ENCODE measurements at regions not wholly inside any gene's neighbourhood (a gene's known extent, or its start where the extent isn't known, plus 50 kb on each side); places are given as distances from the start of the nearest gene placed in this dataset.
A peak's percentile ranks its signal among the peaks of the same experiment; 100 is the strongest.

DNA sequence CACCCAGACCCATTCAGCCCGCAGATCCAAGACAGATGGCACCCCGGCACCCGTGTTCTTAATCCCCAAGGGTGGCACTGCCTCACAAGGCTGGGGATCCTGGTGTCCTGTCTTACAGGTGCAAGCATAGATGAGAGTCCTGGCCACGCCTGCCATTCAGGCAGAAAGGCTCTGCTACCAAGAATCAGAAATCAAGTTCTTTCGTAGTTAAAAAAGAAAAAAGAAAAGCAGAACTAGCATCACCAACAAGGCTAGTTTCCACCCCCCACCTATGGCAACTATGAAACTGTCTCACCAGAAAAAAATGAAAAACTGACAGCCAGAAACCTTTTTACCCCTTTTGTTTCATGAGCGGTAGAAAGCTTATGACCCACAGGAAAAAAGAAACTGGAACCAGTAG is 170.4 kb downstream of the SYK start:
- Histone ChIP-seq H3K27me3 (ENCODE audit: insufficient read depth, poor library complexity, severe bottlenecking) (no peaks in the 10 kb centered on the region), H3K4me3 (replicated peaks; ENCODE audit: insufficient read depth, low read length) (no peak overlapping the region), H3K27ac (replicated peaks) (no peak overlapping the region)
- no peak for TF ChIP-seq SPI1 (IDR thresholded peaks at IDR 0.05; ENCODE audit: borderline replicate concordance, low read depth)
- TF ChIP-seq, protein P1, sequence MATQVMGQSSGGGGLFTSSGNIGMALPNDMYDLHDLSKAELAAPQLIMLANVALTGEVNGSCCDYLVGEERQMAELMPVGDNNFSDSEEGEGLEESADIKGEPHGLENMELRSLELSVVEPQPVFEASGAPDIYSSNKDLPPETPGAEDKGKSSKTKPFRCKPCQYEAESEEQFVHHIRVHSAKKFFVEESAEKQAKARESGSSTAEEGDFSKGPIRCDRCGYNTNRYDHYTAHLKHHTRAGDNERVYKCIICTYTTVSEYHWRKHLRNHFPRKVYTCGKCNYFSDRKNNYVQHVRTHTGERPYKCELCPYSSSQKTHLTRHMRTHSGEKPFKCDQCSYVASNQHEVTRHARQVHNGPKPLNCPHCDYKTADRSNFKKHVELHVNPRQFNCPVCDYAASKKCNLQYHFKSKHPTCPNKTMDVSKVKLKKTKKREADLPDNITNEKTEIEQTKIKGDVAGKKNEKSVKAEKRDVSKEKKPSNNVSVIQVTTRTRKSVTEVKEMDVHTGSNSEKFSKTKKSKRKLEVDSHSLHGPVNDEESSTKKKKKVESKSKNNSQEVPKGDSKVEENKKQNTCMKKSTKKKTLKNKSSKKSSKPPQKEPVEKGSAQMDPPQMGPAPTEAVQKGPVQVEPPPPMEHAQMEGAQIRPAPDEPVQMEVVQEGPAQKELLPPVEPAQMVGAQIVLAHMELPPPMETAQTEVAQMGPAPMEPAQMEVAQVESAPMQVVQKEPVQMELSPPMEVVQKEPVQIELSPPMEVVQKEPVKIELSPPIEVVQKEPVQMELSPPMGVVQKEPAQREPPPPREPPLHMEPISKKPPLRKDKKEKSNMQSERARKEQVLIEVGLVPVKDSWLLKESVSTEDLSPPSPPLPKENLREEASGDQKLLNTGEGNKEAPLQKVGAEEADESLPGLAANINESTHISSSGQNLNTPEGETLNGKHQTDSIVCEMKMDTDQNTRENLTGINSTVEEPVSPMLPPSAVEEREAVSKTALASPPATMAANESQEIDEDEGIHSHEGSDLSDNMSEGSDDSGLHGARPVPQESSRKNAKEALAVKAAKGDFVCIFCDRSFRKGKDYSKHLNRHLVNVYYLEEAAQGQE (IDR thresholded peaks at IDR 0.05; ENCODE audit: insufficient replicate concordance, low read depth), result no peak
- no peak for TF ChIP-seq GABPA (IDR thresholded peaks at IDR 0.05; ENCODE audit: low read depth)
- TF ChIP-seq, protein P2, sequence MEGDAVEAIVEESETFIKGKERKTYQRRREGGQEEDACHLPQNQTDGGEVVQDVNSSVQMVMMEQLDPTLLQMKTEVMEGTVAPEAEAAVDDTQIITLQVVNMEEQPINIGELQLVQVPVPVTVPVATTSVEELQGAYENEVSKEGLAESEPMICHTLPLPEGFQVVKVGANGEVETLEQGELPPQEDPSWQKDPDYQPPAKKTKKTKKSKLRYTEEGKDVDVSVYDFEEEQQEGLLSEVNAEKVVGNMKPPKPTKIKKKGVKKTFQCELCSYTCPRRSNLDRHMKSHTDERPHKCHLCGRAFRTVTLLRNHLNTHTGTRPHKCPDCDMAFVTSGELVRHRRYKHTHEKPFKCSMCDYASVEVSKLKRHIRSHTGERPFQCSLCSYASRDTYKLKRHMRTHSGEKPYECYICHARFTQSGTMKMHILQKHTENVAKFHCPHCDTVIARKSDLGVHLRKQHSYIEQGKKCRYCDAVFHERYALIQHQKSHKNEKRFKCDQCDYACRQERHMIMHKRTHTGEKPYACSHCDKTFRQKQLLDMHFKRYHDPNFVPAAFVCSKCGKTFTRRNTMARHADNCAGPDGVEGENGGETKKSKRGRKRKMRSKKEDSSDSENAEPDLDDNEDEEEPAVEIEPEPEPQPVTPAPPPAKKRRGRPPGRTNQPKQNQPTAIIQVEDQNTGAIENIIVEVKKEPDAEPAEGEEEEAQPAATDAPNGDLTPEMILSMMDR (IDR thresholded peaks at IDR 0.05; ENCODE audit: insufficient read depth, low read length), result no peak
- no peak for TF ChIP-seq POLR2AphosphoS5 (IDR thresholded peaks at IDR 0.05; ENCODE audit: low read depth)
- DNase-seq (ENCODE audit: low read depth in 1 of 2, low spot score in 1 of 2), result no peak

DNA sequence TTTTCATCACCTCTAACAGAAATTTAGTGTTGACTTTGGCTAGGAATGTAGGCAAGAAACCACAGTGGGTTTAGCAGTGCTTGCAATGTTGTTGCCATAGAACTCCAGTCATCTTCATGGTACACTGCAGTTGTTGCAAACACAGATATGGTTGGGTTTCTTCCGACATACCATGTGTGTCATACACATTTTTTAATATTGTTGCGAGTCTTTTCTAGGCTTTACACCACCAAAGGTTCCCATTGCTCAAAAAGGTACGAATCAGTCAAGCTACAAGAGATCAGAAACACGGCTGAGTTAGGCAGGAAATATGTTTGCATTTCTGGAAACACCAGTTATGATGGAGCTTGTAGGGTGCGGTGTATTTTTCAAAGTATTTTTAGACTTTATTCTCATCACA is 172.4 kb downstream of the SYK start:
- no peak for DNase-seq (ENCODE audit: low read depth in 1 of 2, low spot score in 1 of 2)

DNA sequence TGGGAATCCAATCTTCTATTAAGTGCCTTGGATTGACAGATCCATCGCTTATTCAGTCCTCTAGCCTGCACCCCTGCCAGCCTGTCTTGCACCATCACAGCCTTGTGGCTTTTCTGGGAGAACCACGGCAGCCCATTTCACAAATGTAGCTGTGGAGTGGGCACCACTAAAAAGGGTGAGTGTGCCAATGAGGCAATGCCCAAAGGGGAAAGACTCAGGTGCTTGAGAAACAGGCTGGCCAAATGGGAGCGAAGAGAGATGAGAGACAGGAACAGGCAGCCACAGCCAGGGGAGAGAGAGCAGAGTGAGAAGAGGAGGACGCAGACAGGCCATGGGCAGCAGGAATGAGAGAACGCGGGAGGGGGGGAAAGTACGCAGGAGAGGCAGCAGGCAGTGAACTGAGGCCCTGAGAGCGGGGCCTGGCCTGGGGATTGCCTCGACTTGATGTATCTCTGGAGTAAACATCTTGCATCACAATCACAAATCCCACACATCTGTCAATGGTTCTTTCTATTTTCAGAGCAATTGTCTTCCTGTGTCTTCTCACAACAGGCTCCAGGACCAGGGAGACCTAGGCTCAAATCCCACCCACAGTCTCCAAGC is 173.1 kb downstream of the SYK start:
- TF ChIP-seq, protein P2 (IDR thresholded peaks at IDR 0.05; ENCODE audit: insufficient read depth, low read length), result no peak
- TF ChIP-seq GABPA (IDR thresholded peaks at IDR 0.05; ENCODE audit: low read depth), result no peak
- no peak for TF ChIP-seq SPI1 (IDR thresholded peaks at IDR 0.05; ENCODE audit: borderline replicate concordance, low read depth)
- TF ChIP-seq, protein P1 (IDR thresholded peaks at IDR 0.05; ENCODE audit: insufficient replicate concordance, low read depth), result no peak
- TF ChIP-seq POLR2AphosphoS5 (IDR thresholded peaks at IDR 0.05; ENCODE audit: low read depth), result no peak
- Histone ChIP-seq H3K27ac (replicated peaks) (peak overlapping the region; percentile 58), H3K27me3 (ENCODE audit: insufficient read depth, poor library complexity, severe bottlenecking) (no peaks in the 10 kb centered on the region), H3K4me3 (replicated peaks; ENCODE audit: insufficient read depth, low read length) (no peak overlapping the region)
- peak in 1 of 2 experiments; percentile 36 for DNase-seq (ENCODE audit: low read depth in 1 of 2, low spot score in 1 of 2)

More for the DNA sequence above, 172.4 kb downstream of the SYK start:
- Histone ChIP-seq H3K27ac (replicated peaks) (no peak overlapping the region), H3K27me3 (ENCODE audit: insufficient read depth, poor library complexity, severe bottlenecking) (no peaks in the 10 kb centered on the region), H3K4me3 (replicated peaks; ENCODE audit: insufficient read depth, low read length) (no peak overlapping the region)
- TF ChIP-seq, protein P2 (IDR thresholded peaks at IDR 0.05; ENCODE audit: insufficient read depth, low read length), result no peak
- no peak for TF ChIP-seq GABPA (IDR thresholded peaks at IDR 0.05; ENCODE audit: low read depth)
- TF ChIP-seq, protein P1 (IDR thresholded peaks at IDR 0.05; ENCODE audit: insufficient replicate concordance, low read depth), result no peak
- TF ChIP-seq SPI1 (IDR thresholded peaks at IDR 0.05; ENCODE audit: borderline replicate concordance, low read depth), result no peak
- no peak for TF ChIP-seq POLR2AphosphoS5 (IDR thresholded peaks at IDR 0.05; ENCODE audit: low read depth)

All from HL-60 (cell line).